Peyer's patch (tissue), 4 donors: ENCODE measurements at regions not wholly inside any gene's neighbourhood (a gene's known extent, or its start where the extent isn't known, plus 50 kb on each side); places are given as distances from the start of the nearest gene placed in this dataset.
"Not testable (repeated sequence)": the region's sequence is repeated elsewhere in the genome, so short reads cannot be mapped to it uniquely, and the experiment has no call there.

Source experiments
- DNase-seq, 3 donors: peaks; one replicate each; pipeline ENCODE4 v3.0.0-alpha.2; 2017 to 2019
- H3K27ac ChIP-seq, 4 donors: fragments of 200-600 bp; sonication (generic); one replicate each; pipeline ENCODE4 v1.5.1; 2016 to 2019
- H3K27me3 ChIP-seq, 2 donors: fragments of 200-600 bp; sonication (generic); one replicate each; pipeline ENCODE4 v1.5.1; 2019
- H3K36me3 ChIP-seq, 3 donors: fragments of 200-600 bp; sonication (generic); one replicate each; pipeline ENCODE4 v1.5.1; 2016 to 2019
- H3K4me1 ChIP-seq, 4 donors: fragments of 200-600 bp; sonication (generic); one replicate each; pipeline ENCODE4 v1.5.1; 2016 to 2019
- H3K4me3 ChIP-seq, 4 donors: fragments of 200-600 bp; sonication (generic); 1 replicate in 3 of 4; 2 replicates in 1 of 4; pipeline ENCODE4 v1.5.1; 2016 to 2019; ENCODE audit warnings: mild to moderate bottlenecking in 1 of 4
- H3K9me3 ChIP-seq, 4 donors: fragments of 200-600 bp; sonication (generic); one replicate each; pipeline ENCODE4 v1.5.1; 2016 to 2019; ENCODE audit warnings: mild to moderate bottlenecking in 1 of 4
- POLR2A ChIP-seq, 2 donors: fragments of 450-650 bp; IDR thresholded peaks; one replicate each; pipeline ENCODE4 v1.5.1; 2017; ENCODE audit warnings: antibody characterized with exemption in 2 of 2, mild to moderate bottlenecking in 2 of 2, moderate library complexity in 2 of 2
- TF ChIP-seq, protein P1 (sequence below), 6 experiments: fragments of 450-650 bp in 4 of 6; fragments of 200-600 bp in 2 of 6; sonication (generic) in 1 of 6; IDR thresholded peaks; one replicate each; pipeline ENCODE4 v1.5.1; 2017 to 2019; ENCODE audit warnings: antibody characterized with exemption in 6 of 6, mild to moderate bottlenecking in 3 of 6, moderate library complexity in 1 of 6

DNA sequence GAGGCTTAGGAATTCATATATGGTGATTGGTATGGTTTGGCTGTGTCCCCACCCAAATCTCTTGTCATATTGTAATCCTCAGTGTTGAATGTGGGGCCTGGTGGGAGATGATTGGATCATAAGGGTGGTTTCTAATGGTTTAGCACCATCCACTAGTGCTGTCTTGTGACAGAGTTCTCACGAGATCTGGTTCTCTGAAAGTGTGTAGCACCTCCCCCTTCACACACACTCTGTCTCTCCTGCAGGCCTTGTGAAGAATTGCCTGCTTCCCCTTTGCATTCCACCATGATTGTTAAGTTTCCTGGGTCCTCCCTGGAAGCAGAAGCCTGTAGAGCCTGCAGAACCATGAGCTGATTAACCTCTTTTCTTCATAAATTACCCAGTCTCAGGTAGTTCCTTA is 135.8 kb upstream of the FAT1 start:
- no peaks in the 10 kb centered on the region for H3K9me3 ChIP-seq
- TF ChIP-seq, protein P1, sequence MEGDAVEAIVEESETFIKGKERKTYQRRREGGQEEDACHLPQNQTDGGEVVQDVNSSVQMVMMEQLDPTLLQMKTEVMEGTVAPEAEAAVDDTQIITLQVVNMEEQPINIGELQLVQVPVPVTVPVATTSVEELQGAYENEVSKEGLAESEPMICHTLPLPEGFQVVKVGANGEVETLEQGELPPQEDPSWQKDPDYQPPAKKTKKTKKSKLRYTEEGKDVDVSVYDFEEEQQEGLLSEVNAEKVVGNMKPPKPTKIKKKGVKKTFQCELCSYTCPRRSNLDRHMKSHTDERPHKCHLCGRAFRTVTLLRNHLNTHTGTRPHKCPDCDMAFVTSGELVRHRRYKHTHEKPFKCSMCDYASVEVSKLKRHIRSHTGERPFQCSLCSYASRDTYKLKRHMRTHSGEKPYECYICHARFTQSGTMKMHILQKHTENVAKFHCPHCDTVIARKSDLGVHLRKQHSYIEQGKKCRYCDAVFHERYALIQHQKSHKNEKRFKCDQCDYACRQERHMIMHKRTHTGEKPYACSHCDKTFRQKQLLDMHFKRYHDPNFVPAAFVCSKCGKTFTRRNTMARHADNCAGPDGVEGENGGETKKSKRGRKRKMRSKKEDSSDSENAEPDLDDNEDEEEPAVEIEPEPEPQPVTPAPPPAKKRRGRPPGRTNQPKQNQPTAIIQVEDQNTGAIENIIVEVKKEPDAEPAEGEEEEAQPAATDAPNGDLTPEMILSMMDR (IDR thresholded peaks at IDR 0.05), result no peak
- no peak for TF ChIP-seq POLR2A (IDR thresholded peaks at IDR 0.05)
- H3K4me3 ChIP-seq, result no peak overlapping the region
- H3K27ac ChIP-seq, result no peak overlapping the region
- H3K27me3 ChIP-seq, result no peaks in the 10 kb centered on the region
- no peaks in the 10 kb centered on the region for H3K4me1 ChIP-seq
- no peak for DNase-seq
- H3K36me3 ChIP-seq, result no peaks in the 10 kb centered on the region

DNA sequence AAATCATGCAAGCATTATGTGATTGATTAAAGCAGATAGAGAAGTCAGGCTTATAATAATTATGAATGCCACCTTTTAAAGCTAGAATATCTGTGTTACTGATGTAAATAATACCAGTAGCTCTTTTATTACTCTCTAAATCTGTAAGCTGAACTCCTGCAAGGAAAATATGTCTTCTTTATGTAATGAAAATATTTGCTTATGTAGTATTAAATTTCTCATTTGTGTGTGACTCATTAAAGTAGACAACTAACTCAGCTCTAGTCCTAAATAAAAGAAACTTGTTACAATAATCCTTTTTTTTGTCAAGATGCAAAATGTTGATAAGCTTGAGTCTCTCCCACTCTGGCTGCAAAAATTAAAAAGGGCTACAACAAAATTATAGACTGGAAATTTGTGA is 137.7 kb upstream of the FAT1 start:
- Histone ChIP-seq H3K36me3 (no peaks in the 10 kb centered on the region), H3K4me3 (no peak overlapping the region), H3K9me3 (no peaks in the 10 kb centered on the region), H3K27ac (no peak overlapping the region), H3K4me1 (no peaks in the 10 kb centered on the region), H3K27me3 (no peaks in the 10 kb centered on the region)
- TF ChIP-seq, protein P1 (IDR thresholded peaks at IDR 0.05), result no peak
- no peak for TF ChIP-seq POLR2A (IDR thresholded peaks at IDR 0.05)
- no peak for DNase-seq

DNA sequence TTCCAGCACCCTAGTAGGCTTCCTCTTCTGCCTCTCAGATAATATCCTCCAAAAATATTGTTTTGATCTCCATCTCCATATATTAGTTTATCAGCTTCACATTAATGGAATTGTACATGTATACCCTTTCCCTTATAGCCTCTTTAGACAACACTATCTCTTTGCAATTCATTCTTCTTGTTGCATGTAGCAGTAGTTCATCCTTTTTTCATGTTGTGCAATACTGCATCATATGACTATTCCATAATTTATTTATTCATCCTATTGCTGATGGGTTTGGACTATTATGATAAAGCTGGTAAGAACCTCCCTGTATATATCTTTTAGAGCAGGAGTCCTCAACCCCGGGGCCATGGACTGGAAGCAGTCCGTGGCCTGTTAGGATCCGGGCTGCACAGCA is 148.2 kb upstream of the FAT1 start:
- no peaks in the 10 kb centered on the region for H3K27me3 ChIP-seq
- DNase-seq, result no peak
- TF ChIP-seq, protein P1 (IDR thresholded peaks at IDR 0.05), result no peak
- no peak for TF ChIP-seq POLR2A (IDR thresholded peaks at IDR 0.05)

DNA sequence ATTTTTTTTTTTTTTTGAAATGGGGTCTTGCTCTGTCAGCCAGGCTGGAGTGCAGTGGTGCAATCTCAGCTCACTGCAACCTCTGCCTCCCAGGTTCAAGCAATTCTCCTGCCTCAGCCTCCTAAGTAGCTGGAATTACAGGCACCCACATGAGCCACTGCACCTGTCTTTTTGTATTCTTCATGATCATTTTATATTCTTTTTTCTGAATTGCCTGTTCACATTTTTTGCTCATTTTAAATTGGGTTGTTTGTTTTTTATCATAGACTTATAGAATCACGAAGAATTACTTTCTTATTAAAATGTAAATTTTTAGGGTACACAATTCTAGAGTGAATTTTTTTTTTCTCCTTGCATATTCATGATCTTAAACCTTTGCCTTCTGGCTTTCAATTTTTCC is 149.4 kb upstream of the FAT1 start:
- not testable (repeated sequence) for DNase-seq, H3K27ac ChIP-seq, H3K4me1 ChIP-seq, H3K4me3 ChIP-seq, H3K9me3 ChIP-seq, H3K36me3 ChIP-seq, H3K27me3 ChIP-seq

More for the DNA sequence above, 148.2 kb upstream of the FAT1 start:
- Histone ChIP-seq H3K9me3 (no peaks in the 10 kb centered on the region), H3K4me3 (no peak overlapping the region), H3K4me1 (no peaks in the 10 kb centered on the region), H3K36me3 (no peaks in the 10 kb centered on the region), H3K27ac (no peak overlapping the region)

DNA sequence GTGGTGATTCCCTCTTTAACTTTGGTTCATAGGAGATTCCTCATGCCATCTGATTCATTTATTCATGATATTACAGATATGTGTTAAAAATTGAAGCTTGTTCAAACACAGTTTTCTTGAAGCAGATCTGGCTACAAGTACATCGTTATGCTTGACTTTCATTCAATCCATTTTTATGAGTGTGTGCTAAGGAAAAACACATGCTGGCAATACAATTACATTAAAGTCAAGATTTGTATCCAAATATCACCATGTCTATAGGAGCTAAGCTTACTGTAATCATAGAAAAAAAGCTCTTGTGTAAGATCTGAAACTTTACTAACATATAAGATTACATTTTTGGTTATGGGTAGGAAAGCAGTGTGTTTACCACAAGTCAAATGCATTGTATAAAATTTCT is 151.8 kb upstream of the FAT1 start:
- H3K4me1 ChIP-seq, result no peaks in the 10 kb centered on the region
- H3K36me3 ChIP-seq, result no peaks in the 10 kb centered on the region
- no peak overlapping the region for H3K4me3 ChIP-seq
- no peak overlapping the region for H3K27ac ChIP-seq
- no peaks in the 10 kb centered on the region for H3K9me3 ChIP-seq
- no peaks in the 10 kb centered on the region for H3K27me3 ChIP-seq
- no peak for DNase-seq
- TF ChIP-seq, protein P1 (IDR thresholded peaks at IDR 0.05), result no peak
- TF ChIP-seq POLR2A (IDR thresholded peaks at IDR 0.05), result no peak

DNA sequence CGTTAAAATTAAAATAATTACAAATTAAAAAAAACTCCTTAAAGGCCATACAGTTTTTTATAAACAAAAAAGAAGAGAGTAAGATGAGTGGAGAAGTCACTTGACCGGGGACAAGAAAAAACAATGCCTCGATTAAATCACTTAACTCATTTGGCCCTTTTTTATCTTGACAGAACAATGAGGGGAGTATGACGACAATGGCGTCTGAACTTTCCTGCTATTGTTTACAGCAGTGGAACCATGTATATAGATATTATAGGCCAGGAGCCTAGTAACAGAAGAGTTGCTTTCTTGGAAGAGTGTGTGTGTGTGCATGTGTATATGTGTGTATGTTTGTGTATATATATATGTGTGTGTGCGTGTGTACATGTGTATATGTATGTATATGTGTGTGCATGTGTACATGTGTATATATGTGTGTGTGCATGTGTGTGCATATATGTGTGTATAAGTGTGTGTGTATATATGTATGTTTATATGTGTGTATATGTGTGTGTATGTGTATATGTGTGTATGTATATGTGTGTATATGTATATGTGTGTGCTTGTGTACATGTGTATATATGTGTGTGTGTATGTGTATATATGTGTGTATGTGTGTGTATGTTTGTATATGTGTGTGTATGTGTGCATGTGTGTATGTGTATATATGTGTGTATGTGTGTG is 153.4 kb upstream of the FAT1 start:
- TF ChIP-seq POLR2A (IDR thresholded peaks at IDR 0.05), result no peak
- TF ChIP-seq, protein P1 (IDR thresholded peaks at IDR 0.05), result no peak
- Histone ChIP-seq H3K4me3 (no peak overlapping the region), H3K36me3 (no peaks in the 10 kb centered on the region), H3K27ac (no peak overlapping the region), H3K4me1 (no peaks in the 10 kb centered on the region), H3K9me3 (no peaks in the 10 kb centered on the region), H3K27me3 (no peaks in the 10 kb centered on the region)
- DNase-seq, result no peak
